Loucy (cell line): ENCODE measurements at regions not wholly inside any gene's neighbourhood (a gene's known extent, or its start where the extent isn't known, plus 50 kb on each side); places are given as distances from the start of the nearest gene placed in this dataset.

ENCODE experiments used
- H2AFZ ChIP-seq: fragments of 200-600 bp; sonication (generic); 2 replicates; pipeline ENCODE4 v1.6.0; 2016; ENCODE audit warnings: antibody characterized with exemption, mild to moderate bottlenecking, low read length, moderate library complexity
- H3F3A ChIP-seq: fragments of 200-600 bp; 2 replicates; pipeline ENCODE4 v1.6.0; 2016; ENCODE audit warnings: antibody characterized with exemption, low read depth, mild to moderate bottlenecking
- H3K27me3 ChIP-seq: fragments of 200-600 bp; sonication (generic); 2 replicates; pipeline ENCODE4 v1.6.1; 2014; ENCODE audit warnings: low read length, mild to moderate bottlenecking; ENCODE audit not compliant: insufficient read depth, poor library complexity, severe bottlenecking
- H3K36me3 ChIP-seq: fragments of 200-600 bp; sonication (generic); 2 replicates; pipeline ENCODE4 v1.6.1; 2016; ENCODE audit warnings: low read length; ENCODE audit not compliant: insufficient read depth
- H3K4me1 ChIP-seq: fragments of 200-600 bp; sonication (generic); 2 replicates; pipeline ENCODE4 v1.5.1; 2014; ENCODE audit warnings: low read length, mild to moderate bottlenecking; ENCODE audit not compliant: insufficient read depth, poor library complexity, severe bottlenecking
- H3K4me2 ChIP-seq: fragments of 200-600 bp; sonication (generic); 2 replicates; pipeline ENCODE4 v1.6.0; 2014; ENCODE audit warnings: antibody characterized with exemption, low read length, low read depth, mild to moderate bottlenecking; ENCODE audit not compliant: poor library complexity, severe bottlenecking
- H3K4me3 ChIP-seq: fragments of 200-600 bp; sonication (generic); 2 replicates; pipeline ENCODE4 v1.5.1; 2014; ENCODE audit warnings: low read length, mild to moderate bottlenecking, mixed read lengths; ENCODE audit not compliant: poor library complexity, severe bottlenecking
- H3K79me2 ChIP-seq: fragments of 200-600 bp; sonication (generic); 2 replicates; pipeline ENCODE4 v1.6.1; 2014; ENCODE audit warnings: low read length; ENCODE audit not compliant: insufficient read depth
- H3K9ac ChIP-seq: fragments of 200-600 bp; sonication (generic); 2 replicates; pipeline ENCODE4 v1.6.0; 2014; ENCODE audit warnings: mild to moderate bottlenecking, low read depth, low read length, moderate library complexity; ENCODE audit not compliant: poor library complexity, severe bottlenecking
- H3K9me2 ChIP-seq: fragments of 200-600 bp; sonication (generic); replicated peaks from 2 replicates; pipeline ENCODE4 v1.6.1; 2016; ENCODE audit warnings: low read depth, low read length, mixed read lengths
- H3K9me3 ChIP-seq: fragments of 200-600 bp; sonication (generic); 2 replicates; pipeline ENCODE4 v1.6.1; 2014; ENCODE audit warnings: mild to moderate bottlenecking, antibody characterized with exemption, low read length, low read depth; ENCODE audit not compliant: insufficient read depth
- H4K20me1 ChIP-seq: fragments of 200-600 bp; sonication (generic); 2 replicates; pipeline ENCODE4 v1.6.0; 2014; ENCODE audit warnings: antibody characterized with exemption, low read length, mild to moderate bottlenecking; ENCODE audit not compliant: insufficient read depth, poor library complexity, severe bottlenecking
- EZH2phosphoT487 ChIP-seq: fragments of 200-600 bp; IDR thresholded peaks from 2 replicates; pipeline ENCODE4 v1.6.1; 2018; ENCODE audit warnings: antibody characterized with exemption, mild to moderate bottlenecking, moderate library complexity, borderline replicate concordance
- TF ChIP-seq, protein P1 (sequence below): fragments of 200-600 bp; sonication (generic); conservative IDR thresholded peaks from 2 replicates; pipeline ENCODE4 v1.5.1; 2014; ENCODE audit warnings: mild to moderate bottlenecking, antibody characterized with exemption, low read length

DNA sequence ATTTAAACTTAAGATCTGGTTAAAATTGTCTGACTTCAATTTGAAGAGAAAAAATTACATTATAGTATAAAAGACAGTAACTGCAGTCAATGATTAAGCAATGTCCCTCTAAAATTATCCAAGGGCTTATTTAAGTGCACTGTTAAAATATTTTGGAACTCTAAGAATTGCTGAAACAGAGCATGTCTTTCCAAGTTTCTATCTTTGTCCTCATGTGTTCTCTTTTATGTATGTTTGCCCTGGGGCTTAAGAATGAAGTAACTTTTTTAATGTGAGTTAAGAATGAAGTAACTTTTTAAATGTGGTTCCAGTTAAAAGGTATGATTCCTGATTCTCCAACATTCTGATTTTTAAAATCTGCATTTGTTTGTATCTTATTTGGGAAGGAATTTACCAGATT, 69.0 kb upstream of the MARK1 start:
- Histone ChIP-seq H3K9me3 (no peaks in the 10 kb centered on the region), H2AFZ (no peak overlapping the region), H3K27me3 (no peaks in the 10 kb centered on the region), H3K79me2 (no peaks in the 10 kb centered on the region), H3K36me3 (no peaks in the 10 kb centered on the region), H3K4me3 (no peak overlapping the region), H3K4me2 (no peak overlapping the region), H3K9me2 (no peaks in the 10 kb centered on the region), H4K20me1 (no peaks in the 10 kb centered on the region), H3K9ac (no peak overlapping the region), H3F3A (no peaks in the 10 kb centered on the region), H3K4me1 (peaks cover 3% of the 10 kb centered on the region)
- TF ChIP-seq, protein P1, sequence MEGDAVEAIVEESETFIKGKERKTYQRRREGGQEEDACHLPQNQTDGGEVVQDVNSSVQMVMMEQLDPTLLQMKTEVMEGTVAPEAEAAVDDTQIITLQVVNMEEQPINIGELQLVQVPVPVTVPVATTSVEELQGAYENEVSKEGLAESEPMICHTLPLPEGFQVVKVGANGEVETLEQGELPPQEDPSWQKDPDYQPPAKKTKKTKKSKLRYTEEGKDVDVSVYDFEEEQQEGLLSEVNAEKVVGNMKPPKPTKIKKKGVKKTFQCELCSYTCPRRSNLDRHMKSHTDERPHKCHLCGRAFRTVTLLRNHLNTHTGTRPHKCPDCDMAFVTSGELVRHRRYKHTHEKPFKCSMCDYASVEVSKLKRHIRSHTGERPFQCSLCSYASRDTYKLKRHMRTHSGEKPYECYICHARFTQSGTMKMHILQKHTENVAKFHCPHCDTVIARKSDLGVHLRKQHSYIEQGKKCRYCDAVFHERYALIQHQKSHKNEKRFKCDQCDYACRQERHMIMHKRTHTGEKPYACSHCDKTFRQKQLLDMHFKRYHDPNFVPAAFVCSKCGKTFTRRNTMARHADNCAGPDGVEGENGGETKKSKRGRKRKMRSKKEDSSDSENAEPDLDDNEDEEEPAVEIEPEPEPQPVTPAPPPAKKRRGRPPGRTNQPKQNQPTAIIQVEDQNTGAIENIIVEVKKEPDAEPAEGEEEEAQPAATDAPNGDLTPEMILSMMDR = no peak
- no peak for TF ChIP-seq EZH2phosphoT487

GRCh38 chr1:220457957-220458609, 69.9 kb upstream of the MARK1 start:
- Histone ChIP-seq H3K36me3 (no peaks in the 10 kb centered on the region), H3K4me1 (peaks cover 3% of the 10 kb centered on the region), H3K79me2 (no peaks in the 10 kb centered on the region), H3K9me3 (no peaks in the 10 kb centered on the region), H3K4me2 (no peak overlapping the region), H3K9ac (no peak overlapping the region), H3F3A (no peaks in the 10 kb centered on the region), H3K4me3 (no peak overlapping the region), H2AFZ (no peak overlapping the region), H3K27me3 (no peaks in the 10 kb centered on the region), H3K9me2 (no peaks in the 10 kb centered on the region), H4K20me1 (no peaks in the 10 kb centered on the region)
- no peak for TF ChIP-seq EZH2phosphoT487

DNA sequence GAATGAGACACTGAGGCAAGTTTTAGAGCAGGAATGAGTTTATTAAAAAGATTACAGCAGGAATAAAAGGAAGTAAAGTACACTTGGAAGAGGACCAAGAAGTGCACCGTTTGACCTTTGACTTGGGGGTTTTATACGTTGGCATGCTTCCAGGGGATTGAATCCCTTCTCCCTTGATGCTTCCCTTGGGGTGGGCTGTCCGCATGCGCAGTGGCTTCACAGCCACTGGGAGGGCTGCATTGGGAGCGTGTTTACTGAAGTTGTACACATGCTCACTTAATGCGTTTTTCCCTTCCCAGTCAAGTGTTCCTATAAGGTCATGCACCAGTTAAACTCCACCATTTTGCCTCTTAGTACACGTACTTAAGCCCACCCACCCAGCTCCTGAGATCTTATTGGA, 72.4 kb upstream of the MARK1 start:
- Histone ChIP-seq H3K9me3 (no peaks in the 10 kb centered on the region), H3K27me3 (no peaks in the 10 kb centered on the region), H3K36me3 (no peaks in the 10 kb centered on the region), H4K20me1 (no peaks in the 10 kb centered on the region), H3K4me1 (peaks cover 3% of the 10 kb centered on the region), H3K9ac (no peak overlapping the region), H3K9me2 (no peaks in the 10 kb centered on the region), H3K4me3 (no peak overlapping the region), H3F3A (no peaks in the 10 kb centered on the region), H3K4me2 (no peak overlapping the region), H2AFZ (no peak overlapping the region), H3K79me2 (no peaks in the 10 kb centered on the region)
- TF ChIP-seq, protein P1 = no peak
- no peak for TF ChIP-seq EZH2phosphoT487
